Endometrium (tissue), 2 donors: ENCODE measurements at regions not wholly inside any gene's neighbourhood (a gene's known extent, or its start where the extent isn't known, plus 50 kb on each side); places are given as distances from the start of the nearest gene placed in this dataset.
"Not testable (repeated sequence)": the region's sequence is repeated elsewhere in the genome, so short reads cannot be mapped to it uniquely, and the experiment has no call there.

ENCODE experiments used
- FAIRE-seq: peaks from 2 replicates; lab custom pipeline; 2012; peaks lifted over from hg19 to GRCh38; lab: Jason Lieb, UNC
- donor health status: control.
- donor health status: control.

GRCh38 chr5:72588640-72589039 lies 81.4 kb upstream of the ZNF366 start:
- no peak for FAIRE-seq

- no peak for FAIRE-seq
Observed at GRCh38 chr5:72587661-72588308, 80.6 kb upstream of the ZNF366 start.

- FAIRE-seq: no peak
Observed at GRCh38 chr5:72586788-72587530, 79.7 kb upstream of the ZNF366 start.

GRCh38 chr5:72584466-72584865 lies 77.3 kb upstream of the ZNF366 start:
- FAIRE-seq: no peak

- not testable (repeated sequence) for FAIRE-seq
Observed at GRCh38 chr5:72579290-72579689, 72.1 kb upstream of the ZNF366 start.

GRCh38 chr5:72572236-72572765 lies 65.1 kb upstream of the ZNF366 start:
- FAIRE-seq: no peak

GRCh38 chr5:72569408-72569944 lies 62.3 kb upstream of the ZNF366 start:
- FAIRE-seq: no peak

- no peak for FAIRE-seq
Observed at GRCh38 chr5:72566746-72567145, 59.5 kb upstream of the ZNF366 start.

- no peak for FAIRE-seq
Observed at GRCh38 chr5:72565513-72566289, 58.5 kb upstream of the ZNF366 start.

GRCh38 chr5:72562717-72563116 lies 55.5 kb upstream of the ZNF366 start:
- FAIRE-seq: no peak

GRCh38 chr5:72561148-72561972 lies 54.1 kb upstream of the ZNF366 start:
- FAIRE-seq: no peak

GRCh38 chr5:72559866-72560766 lies 52.9 kb upstream of the ZNF366 start:
- no peak for FAIRE-seq

- FAIRE-seq: no peak
Observed at GRCh38 chr5:72558383-72558782, 51.2 kb upstream of the ZNF366 start.

GRCh38 chr5:72558046-72558336 lies 50.8 kb upstream of the ZNF366 start:
- FAIRE-seq: no peak

GRCh38 chr5:72557167-72558045 lies 50.2 kb upstream of the ZNF366 start:
- no peak for FAIRE-seq
